DND-41 (cell line): ENCODE measurements at regions not wholly inside any gene's neighbourhood (a gene's known extent, or its start where the extent isn't known, plus 50 kb on each side); places are given as distances from the start of the nearest gene placed in this dataset.

ENCODE experiments used
- EZH2 ChIP-seq: IDR thresholded peaks from 3 replicates; pipeline ENCODE4 v1.6.1; 2012; ENCODE audit warnings: borderline replicate concordance, low read depth, mild to moderate bottlenecking, moderate library complexity, low read length, inconsistent platforms; ENCODE audit not compliant: severe bottlenecking
- TF ChIP-seq, protein P1 (sequence below): IDR thresholded peaks from 2 replicates; pipeline ENCODE4 v1.5.1; 2012; ENCODE audit warnings: borderline replicate concordance, low read length, moderate library complexity, mild to moderate bottlenecking; ENCODE audit not compliant: poor library complexity, severe bottlenecking; ENCODE audit errors: extremely low read depth

DNA sequence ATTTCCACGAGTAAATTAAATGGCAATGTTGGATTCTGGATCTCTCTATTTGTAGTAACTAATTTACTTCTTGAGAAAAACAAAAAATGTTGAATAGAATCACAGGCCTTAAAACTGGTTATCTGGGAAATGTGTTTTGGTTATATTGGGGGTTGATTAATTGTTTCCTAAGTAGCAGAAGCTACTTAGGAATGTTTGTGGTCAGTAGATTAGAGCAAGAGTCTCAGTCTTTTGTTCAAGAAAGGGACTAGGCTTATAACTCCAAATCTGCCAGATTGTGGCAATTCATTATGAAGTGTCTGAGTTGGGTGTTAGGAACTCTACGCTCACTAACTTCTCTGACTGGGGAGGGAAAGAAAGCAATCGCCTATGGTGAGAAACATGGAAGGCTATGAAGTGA, 244.3 kb upstream of the PHYHIPL start:
- TF ChIP-seq, protein P1, sequence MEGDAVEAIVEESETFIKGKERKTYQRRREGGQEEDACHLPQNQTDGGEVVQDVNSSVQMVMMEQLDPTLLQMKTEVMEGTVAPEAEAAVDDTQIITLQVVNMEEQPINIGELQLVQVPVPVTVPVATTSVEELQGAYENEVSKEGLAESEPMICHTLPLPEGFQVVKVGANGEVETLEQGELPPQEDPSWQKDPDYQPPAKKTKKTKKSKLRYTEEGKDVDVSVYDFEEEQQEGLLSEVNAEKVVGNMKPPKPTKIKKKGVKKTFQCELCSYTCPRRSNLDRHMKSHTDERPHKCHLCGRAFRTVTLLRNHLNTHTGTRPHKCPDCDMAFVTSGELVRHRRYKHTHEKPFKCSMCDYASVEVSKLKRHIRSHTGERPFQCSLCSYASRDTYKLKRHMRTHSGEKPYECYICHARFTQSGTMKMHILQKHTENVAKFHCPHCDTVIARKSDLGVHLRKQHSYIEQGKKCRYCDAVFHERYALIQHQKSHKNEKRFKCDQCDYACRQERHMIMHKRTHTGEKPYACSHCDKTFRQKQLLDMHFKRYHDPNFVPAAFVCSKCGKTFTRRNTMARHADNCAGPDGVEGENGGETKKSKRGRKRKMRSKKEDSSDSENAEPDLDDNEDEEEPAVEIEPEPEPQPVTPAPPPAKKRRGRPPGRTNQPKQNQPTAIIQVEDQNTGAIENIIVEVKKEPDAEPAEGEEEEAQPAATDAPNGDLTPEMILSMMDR = no peak
- TF ChIP-seq EZH2 = no peak
